Activated CD4-positive, alpha-beta T cell treated with anti-CD3 and anti-CD28 coated beads, Interleukin-2, amount 50 U/mL, for 16 hours (primary cell): ENCODE measurements at regions not wholly inside any gene's neighbourhood (a gene's known extent, or its start where the extent isn't known, plus 50 kb on each side); places are given as distances from the start of the nearest gene placed in this dataset.
"Not testable (repeated sequence)": the region's sequence is repeated elsewhere in the genome, so short reads cannot be mapped to it uniquely, and the experiment has no call there.

ENCODE experiments used
- DNase-seq: peaks from one replicate; pipeline ENCODE4 v3.0.0-alpha.2; 2020

- no peak for DNase-seq
Measured at GRCh38 chr12:127770118-127770517, 496.9 kb upstream of the TMEM132C start.

GRCh38 chr12:127771546-127771945 is 495.4 kb upstream of the TMEM132C start:
- no peak for DNase-seq

GRCh38 chr12:127773520-127773919 is 493.4 kb upstream of the TMEM132C start:
- no peak for DNase-seq

- DNase-seq, result no peak
Measured at GRCh38 chr12:127774828-127775227, 492.1 kb upstream of the TMEM132C start.

GRCh38 chr12:127779301-127780045 is 487.5 kb upstream of the TMEM132C start:
- DNase-seq, result no peak

DNA sequence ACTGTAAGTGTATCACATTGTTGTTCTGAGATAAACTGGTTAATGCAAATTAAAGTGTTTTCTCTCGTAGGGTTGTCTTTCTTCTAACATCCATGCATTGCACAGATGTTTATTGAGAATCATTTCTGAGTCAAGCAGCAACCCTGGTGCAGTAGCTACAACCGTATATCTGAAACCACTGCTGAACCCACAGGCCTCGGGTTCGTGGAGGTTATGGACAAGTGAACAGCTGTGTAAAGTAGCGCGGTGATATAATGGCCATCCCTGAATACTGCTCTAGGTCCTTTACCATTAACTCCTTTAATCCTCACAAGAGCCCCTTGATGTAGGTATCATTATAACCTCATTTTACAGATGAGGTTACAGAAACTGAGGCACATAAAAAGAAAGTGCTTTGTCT is 486.1 kb upstream of the TMEM132C start:
- DNase-seq, result no peak

DNA sequence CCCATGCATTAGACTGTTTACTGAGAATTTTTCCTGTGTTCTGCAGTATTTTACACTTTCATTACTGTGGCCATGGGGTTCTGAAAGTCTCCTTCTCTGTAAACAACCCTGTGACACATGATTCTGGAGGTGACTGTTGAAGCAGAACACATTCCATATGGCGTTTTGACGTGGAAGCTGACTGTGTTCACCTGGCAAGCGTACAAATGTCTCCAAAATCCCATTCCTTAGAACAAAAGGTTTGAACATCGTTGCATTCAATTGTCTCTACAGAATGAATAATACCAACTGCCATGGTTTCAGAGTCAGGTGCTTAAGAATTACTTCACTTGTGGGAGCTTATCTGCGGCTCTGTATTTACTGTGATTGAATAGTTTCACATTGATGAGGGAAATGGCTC is 485.6 kb upstream of the TMEM132C start:
- DNase-seq, result no peak

DNA sequence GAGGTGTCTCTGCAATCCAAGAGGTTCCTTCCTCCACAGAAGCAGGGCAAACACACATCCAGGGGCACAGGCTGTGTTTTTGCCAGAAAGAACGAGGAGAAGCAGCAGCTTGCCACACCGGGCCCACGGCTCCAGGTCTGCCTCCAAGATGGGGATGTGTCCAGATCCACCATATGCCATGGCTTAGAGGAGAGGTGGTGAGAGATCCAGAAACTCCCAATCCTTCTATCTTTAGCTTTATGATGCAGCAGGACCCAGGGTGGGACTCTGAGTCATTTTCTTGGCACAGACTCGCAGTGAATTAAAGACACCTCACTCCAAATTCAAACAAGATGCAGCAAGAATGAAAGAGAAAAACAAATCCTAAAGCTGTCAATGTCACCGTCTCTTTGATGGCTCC is 481.4 kb upstream of the TMEM132C start:
- no peak for DNase-seq

DNA sequence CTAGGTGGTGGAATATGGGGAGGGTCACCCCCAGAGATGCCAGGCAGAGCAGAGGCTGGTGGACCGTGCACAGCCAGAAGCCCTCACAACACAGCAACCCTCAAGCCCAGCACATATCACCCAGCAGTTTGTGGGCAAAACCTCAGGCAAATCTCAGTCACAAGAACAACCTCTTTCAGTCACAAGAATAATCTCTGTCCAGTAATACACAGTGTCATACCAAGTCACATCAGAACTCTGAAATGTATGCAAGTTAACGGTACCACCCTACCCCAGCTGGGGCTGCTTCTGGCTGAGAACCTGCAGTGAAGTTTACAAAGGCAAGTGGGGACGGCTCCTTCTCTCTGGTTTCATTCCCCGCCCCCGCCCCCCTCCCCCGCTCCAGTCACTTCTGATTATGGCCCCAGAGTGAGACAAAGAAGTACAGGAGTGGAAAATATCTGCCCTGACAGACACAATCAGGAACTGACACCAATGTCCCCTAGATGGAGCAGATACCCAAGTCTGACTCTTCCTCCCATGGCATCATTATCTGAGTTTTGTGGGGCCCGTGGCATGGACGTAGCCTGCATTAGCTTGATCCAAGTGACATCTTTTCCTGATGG is 480.9 kb upstream of the TMEM132C start:
- no peak for DNase-seq

- no peak for DNase-seq
Measured at GRCh38 chr12:127787544-127787943, 479.4 kb upstream of the TMEM132C start.

- no peak for DNase-seq
Measured at GRCh38 chr12:127790376-127790775, 476.6 kb upstream of the TMEM132C start.

DNA sequence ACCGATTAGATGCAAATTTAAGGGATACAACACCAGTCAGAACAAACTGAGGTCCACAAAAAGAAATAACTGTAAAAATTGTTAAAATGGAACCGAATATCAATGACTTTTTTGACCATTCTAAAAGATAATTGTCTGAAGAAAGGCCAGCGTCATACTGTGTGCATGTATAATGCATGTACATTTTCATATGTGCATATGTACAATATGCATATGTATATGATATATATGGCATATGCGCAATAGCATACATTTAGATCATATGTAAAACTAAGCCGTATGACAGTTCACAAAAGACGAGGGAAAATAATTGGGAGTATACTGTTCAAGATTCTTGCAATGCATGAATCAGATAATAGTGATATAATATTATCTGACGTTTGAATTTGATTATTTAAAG is 475.8 kb upstream of the TMEM132C start:
- DNase-seq, result no peak

DNA sequence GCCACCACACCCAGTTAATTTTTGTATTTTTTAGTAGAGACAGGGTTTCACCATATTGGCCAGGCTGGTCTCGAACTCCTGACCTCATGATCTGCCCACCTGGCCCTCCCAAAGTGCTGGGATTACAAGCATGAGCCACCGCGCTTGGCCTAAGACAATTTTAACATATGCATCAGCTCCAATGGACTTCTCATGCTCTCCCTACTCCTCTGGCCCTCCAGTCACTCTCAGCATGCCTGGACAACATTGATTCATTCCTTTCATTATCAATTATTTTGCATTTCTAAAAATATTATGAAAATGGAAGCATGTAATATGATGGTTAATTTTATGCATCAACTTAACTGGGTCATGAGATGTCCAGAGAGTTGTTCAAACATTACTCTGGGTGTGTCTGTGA is 469.1 kb upstream of the TMEM132C start:
- no peak for DNase-seq

DNA sequence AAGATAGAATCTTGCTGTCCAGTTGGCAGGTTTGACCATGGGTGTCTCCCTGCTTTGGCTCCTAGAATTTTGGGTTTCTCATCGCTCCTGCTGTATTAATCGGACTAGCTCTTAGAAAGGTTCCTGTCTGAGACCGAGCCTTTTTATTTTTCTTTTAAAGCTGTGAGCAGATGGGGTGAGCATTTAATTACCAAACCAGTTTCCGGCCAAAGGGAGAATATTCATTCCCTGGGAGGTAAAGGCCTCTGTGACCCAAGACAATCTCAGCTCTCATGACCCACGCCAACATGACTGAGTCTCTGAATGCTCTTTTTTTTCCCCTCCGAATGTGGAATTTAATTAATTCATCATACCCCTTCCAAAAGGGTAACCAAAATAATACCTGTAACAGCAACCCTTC is 464.7 kb upstream of the TMEM132C start:
- no peak for DNase-seq

- DNase-seq, result no peak
Measured at GRCh38 chr12:127803545-127803944, 463.4 kb upstream of the TMEM132C start.

DNA sequence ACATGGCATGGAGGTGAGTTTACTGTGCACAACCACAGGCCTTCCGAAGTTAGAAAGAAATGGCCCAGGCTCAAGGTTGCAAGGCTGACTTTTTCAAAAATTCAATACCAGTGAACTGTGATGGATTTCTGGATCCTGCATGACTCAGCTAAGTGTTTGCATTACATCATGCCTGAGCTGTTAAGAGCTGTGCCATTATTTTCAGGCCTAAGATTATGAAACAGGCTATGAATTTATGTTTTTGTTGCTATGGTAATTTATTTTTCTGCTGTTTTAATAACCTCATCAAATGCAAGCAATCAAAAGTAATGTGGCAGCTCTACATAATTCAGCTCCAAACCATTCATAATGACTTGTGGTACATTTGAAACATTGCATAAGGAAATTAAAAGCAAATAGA is 457.7 kb upstream of the TMEM132C start:
- no peak for DNase-seq

- no peak for DNase-seq
Measured at GRCh38 chr12:127810041-127810440, 456.9 kb upstream of the TMEM132C start.

GRCh38 chr12:127810459-127810858 is 456.5 kb upstream of the TMEM132C start:
- DNase-seq, result not testable (repeated sequence)

- no peak for DNase-seq
Measured at GRCh38 chr12:127811988-127812387, 455.0 kb upstream of the TMEM132C start.

DNA sequence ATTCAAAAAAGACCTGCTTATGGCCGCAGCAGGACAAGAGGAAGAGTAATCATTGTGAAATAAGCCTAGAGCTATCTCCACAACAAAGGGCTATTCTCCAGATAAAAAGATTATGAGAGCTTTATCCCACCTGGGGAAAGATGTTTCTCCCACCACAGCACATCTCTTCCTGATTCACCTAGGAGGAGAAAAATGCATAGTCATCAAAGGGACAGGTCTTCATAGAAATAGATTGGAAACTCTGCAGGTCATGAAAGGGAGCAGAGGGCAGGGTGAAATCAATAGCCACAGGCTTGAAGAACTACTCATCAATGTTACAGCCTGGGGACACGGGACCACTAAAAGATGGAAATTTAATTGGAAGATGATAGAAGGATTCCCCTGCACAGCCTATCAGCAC is 453.8 kb upstream of the TMEM132C start:
- no peak for DNase-seq

DNA sequence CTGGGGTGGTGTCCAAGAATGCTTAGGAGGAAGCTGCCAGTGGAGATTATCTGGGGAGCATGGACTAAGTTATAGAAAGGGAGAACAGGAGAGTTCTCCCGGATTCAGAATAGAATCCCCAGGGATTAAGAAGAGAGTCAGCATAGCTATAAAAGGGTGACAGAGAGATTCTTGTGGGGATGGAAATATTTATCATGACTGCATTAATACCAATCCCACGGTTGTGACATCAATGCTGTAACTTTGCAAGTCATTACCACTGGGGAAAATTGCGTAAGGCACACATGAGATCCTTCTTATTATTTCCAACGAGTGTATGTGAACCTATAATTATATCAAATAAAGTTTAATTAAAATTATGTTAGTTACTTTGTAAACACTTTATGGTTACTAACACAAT is 447.9 kb upstream of the TMEM132C start:
- DNase-seq, result no peak

DNA sequence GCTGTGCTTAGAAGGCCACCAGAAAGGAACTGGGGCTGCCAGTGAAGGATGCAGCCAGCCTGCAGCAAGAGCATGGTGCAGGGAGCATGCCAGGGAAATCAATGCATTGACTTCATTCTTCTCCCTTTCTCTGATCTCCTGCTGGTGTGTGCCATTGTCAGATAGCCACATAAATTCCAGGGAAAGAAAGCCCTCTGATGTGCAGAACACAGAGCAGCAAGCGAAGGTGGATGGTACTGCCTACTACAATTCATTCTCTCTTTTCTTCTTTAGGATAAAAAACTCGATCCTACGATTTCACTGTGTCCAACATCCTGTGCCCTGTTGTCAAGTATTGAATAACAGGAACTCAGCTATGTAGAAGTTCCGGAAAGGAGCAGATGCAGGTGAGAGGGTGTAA is 446.7 kb upstream of the TMEM132C start:
- no peak for DNase-seq

GRCh38 chr12:127820846-127821245 is 446.1 kb upstream of the TMEM132C start:
- DNase-seq, result no peak

DNA sequence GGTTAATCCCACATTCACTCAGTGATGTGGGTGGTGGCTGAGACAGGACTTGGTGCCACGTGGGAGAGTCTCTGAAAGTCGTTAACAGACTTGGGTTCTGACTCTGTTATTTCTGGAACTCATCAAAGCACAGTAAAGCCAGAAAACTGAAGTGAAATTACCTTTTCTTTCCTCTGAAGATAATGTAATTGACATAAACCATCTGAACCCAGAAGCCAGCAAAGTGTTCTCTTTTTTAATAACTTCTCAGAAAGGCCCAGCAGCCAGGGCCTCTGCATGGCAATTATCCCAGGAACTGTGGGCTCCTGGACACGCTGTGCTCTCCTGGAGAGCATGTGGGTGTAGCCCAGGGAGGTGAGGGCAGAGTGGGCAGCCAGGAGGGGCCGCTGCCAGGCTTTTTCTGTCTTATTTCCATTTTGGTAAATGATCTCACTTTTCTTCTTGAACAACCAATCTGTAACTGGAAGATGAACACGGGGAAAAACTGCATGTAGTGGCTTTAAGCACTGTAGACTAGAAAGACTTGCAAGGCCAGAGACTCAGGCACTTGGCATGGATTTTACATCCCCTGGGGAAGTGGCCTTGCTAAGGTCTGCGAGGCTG is 444.1 kb upstream of the TMEM132C start:
- no peak for DNase-seq

DNA sequence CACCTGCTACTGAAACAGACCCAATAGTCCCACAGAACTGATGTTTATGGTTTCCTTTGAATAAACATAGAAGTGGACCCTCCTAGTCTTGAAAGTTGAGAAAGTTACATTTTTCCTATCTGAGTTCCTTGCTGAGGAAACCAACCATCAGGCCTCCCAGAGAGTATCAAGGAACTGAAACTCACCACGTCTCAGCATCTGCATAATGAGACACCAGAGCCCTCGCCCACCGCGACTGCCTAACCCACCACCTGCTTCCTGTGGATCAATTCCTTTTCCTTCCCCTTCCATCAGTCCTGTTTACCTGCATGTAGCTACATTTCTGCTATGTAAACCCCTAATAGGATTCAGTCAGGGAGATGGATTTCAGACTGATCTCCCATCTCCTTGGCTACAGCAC is 443.2 kb upstream of the TMEM132C start:
- DNase-seq, result no peak
